Right lung (tissue), 2 donors: ENCODE measurements at regions not wholly inside any gene's neighbourhood (a gene's known extent, or its start where the extent isn't known, plus 50 kb on each side); places are given as distances from the start of the nearest gene placed in this dataset.
"Not testable (repeated sequence)": the region's sequence is repeated elsewhere in the genome, so short reads cannot be mapped to it uniquely, and the experiment has no call there.

Source experiments
- DNase-seq, 2 donors: peaks; one replicate each; pipeline ENCODE4 v3.0.0-alpha.2; 2013

DNA sequence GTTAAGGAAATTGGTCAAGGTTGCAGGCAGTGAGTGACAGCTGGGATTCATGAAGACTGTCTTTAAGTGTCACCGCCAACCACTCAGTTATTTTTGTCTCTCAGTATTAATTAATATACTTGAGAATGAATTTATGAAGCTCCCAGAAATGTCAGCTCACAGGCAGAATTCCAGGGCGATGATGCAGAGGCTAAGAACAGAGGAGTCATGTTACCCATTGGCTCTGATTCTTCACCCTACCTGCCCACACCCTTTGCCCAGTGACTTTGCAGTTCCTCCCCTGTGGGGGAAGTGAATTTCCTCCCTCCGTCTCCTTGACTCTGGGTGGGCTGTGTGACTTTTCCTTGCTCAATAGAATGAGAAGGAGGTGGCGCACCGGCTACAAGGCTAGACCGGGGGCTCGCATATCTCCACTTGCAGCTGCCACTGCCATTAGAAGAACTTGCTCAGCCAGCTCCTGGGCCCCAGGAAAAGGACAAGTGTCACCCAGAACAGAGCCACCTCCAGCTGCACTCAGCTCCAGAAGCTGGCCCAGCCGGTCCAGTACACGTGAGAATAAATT, 157.1 kb upstream of the PRKCQ start:
- DNase-seq: no peak

DNA sequence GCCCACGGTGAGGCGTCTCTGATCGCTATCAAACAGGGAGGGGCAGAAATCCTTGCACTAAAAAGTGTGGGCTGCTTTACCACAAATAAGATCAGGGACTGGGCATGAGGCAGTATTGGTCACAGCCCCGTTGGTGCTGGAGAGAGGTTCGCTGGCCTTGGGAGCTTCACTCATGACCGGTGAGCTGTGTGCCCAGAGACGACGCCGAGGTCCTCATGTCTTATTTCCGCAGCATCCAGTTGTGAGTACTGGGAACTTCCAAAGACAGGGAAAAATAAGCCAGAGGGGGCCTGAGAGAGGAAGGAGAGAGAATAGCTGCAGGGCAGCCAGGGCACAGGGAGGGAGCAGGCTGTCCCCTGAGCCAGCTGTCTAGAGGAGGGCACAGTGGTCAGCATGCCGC, 154.2 kb upstream of the PRKCQ start:
- DNase-seq: no peak

DNA sequence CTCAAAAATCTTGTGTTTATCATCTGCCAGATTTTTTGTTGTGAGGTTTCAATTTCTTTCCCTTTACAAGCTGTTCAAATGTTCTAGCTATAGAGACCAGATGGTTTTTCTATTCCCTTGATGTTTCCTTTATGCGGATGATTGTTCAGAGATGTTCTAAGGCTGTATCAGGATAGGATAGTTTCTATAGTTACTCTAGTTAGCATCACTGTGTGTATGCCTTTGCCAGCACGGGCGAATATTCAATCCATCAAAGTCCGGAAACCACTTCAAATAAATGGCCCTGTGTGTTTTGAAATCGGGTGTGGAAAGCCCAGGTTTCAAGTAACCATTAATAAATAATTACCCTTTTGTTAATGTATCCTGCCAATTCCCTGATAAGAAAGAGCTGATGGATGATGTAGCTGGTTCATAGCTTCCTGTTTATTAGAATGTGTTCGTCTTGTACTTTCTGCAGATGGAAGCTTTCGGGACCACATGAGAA, 149.8 kb upstream of the PRKCQ start:
- DNase-seq: peak; percentile 35 to 59

DNA sequence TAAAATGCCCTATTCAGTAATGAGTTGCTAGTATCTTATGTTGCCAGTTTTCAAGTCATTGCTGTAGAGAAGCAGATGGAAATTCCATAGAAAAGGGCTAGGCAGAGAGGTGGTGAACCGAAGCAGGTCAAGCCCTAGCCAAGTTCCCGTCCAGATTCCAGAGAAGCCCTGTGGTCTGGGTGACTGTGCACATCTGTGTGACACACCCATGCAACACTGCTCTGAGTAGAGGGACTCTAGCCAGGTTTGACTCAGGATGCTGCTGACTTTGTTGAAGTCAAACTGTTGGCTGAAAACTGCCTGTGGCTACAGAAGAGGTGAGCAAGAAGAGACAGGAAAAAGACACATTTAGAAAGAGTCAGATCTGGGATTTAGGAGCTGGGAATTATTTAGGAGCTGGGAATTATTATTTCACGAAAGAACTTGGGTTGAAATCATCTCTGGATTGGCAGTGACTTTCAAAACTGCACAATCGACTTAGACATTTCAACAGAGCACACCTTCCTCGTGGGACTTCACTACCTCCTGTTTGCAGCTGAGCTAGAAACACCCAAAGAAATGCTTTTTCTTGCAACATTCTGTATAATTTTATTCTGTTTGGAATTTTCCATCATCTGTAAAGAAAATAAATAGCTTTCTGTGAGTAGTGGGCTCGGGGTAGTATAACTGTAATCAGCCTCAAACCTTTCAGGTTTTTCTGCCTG, 149.1 kb upstream of the PRKCQ start:
- no peak for DNase-seq

DNA sequence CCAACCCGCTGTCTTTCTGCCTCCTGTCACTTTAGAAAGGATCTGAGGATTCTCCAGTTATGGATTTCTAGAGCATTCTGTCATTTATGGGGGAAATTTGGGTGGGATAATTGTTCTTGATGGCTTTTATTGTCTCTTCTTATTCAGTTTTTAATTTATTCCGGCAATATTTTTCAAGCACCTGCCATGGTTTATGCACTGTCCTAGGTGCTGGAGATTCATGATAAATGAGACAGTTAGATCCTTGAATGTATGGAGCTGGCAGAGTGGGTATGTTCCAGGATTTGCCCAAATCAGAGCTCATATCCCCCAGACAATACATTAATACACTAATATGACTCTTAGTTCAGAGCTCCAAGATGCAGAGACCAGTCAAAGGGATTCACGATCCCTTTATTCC, 146.8 kb upstream of the PRKCQ start:
- no peak for DNase-seq

DNA sequence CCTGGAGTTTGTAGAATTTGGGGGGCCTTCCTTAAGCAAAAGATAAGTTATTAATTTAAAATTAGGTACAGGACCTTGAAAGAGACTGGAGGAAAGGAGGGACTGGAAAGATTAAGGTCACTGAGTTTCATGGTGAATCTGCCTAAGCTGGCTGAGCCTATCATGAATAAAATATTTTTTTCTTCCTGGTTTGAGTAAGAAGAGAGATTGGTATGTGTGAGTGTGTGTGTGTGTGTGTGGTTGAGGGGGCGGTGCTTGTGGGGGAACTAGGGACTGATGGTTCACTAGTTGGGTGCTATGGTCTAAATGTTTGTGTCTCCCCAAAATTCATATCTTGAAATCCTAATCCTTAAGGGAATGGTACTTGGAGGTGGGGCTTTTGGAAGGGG, 142.5 kb upstream of the PRKCQ start:
- no peak for DNase-seq

DNA sequence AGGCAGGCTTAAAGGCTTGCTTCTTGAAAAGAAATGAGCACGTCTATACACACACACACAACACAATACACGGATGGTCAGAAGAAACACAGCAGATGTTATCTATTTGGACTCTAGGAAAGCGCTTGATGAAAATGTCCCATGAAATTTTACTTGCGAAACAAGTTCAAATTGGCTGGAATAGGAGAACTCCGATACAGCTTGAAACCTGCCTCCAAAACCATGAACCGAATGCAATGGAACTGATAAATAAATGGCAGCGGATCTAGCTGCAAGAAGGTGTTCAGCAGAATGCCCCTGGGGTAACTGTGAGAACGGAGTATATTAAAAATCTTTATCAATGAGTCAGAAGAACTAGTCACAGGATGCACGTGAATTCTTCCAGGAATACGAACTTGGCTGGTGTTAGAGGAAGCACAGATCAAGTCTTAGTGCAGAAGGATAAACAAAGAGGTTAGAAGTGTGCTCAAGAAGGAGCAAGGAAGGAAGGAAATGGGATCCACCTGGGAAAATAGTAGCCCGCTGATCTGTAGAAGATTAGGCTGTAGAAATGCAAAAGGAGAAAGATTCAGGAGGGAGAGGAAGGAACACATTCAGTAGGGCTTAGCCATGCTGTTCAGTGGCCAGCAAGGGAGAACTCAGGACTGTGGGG, 142.0 kb upstream of the PRKCQ start:
- no peak for DNase-seq

DNA sequence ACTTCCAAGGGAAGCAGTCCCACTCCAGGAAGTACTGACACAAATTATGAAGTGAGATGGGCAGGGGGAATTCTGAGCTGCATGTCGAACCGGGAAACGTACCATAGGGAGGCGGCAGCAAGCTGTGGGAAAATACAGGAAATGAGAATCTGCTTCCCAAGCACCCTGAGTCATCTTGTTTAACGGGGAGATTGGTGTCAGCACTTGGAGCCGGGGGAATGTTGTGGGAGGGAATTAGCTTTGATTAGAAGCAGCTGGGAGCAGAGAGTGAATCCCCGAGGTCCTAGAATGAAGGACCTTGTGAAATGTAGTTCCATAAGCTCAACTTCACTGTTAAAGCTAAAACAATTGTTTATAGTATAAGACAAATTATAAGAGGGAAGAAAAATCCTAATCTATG, 141.4 kb upstream of the PRKCQ start:
- DNase-seq: peak; percentile 39 to 67

DNA sequence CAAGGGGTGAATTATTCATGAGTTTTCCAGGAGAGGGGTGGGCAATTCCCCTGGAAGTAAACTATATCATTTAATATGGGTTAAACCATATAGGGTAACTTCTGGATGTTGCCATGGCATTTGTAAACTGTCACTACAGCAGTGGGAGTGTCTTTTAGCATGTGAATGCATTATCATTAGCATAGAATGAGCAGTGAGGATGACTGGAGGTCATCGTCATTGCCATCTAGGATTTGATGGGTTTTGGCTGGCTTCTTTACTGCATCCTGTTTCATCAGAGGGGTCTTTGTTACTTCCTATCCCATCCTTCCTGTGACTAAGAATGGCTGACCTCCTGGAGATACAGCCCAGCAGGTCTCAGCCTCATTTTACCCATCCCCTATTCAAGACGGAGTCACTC, 139.5 kb upstream of the PRKCQ start:
- DNase-seq: no peak

DNA sequence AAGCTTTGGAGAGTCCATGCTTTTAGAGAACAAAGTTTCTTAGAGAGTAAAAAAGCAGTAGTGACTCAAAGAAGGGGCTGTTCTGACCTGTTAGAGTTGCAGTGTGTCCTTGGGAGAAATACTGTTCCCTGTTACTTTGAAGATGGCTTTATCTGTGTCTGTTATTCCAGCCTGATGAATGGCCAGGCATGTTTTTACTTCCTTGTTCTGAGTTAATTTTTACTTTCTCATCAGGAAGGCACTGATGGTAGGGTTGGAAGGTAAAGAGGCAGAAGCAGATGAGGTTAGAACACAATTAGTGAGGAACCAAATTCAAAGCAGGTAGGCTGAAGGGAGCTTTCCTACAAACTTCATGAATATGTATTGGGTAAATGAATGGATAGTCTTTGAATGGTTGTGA, 138.5 kb upstream of the PRKCQ start:
- no peak for DNase-seq

DNA sequence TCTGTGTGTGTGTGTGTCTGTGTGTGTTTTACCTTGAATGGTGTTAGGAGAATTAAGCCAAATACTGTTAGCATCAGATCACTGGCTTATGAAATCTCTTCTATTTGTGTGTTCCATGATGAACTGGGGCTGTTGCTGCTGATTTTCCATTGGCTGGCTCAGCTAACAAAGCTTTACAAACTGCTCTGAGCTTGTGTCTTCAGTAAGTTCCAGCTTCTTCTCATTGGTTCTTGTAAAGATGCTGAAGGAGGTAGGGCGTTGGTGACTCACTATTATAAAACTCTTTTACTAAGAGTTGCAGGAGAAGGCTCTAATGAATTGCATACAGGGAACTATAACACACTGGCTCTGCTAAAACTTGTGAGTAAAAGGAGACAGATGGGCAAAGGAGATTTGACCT, 136.4 kb upstream of the PRKCQ start:
- no peak for DNase-seq

DNA sequence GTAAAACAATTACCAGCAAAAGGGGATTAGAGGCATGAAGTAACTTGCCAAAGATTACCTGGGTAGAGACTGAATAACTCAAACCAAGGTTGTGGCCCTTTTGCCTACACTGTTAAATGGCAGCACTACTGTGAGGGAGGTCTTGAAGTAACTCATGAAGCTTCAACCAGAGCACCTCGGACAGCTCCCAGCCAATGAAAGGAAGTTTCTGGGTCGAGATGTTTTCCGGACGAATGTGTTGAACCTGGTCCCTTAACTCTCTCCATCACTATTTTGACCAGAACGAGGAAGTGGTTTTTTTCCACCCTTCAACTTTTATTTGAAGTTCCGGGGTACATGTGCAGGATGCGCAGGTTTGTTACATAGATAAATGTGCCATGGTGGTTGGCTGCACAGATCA, 133.6 kb upstream of the PRKCQ start:
- DNase-seq: no peak

DNA sequence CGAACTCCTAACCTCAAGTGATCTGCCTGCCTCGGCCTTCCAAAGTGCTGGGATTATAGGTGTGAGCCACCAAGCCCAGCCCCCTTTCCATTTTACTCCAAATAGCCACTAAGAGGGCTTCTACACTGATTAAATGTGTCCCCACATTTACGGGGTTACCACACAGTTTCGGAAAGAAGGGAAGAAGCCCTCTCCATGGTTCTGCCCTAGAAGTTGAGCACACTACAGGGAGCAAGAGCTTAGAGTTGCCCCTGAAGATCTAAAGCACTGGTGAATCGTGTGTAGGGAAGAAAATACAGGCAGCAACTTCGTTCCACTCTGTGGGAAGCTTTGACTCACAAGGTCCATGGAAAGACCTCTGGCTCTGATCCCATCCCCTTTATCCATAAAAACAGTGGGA, 133.0 kb upstream of the PRKCQ start:
- no peak for DNase-seq

DNA sequence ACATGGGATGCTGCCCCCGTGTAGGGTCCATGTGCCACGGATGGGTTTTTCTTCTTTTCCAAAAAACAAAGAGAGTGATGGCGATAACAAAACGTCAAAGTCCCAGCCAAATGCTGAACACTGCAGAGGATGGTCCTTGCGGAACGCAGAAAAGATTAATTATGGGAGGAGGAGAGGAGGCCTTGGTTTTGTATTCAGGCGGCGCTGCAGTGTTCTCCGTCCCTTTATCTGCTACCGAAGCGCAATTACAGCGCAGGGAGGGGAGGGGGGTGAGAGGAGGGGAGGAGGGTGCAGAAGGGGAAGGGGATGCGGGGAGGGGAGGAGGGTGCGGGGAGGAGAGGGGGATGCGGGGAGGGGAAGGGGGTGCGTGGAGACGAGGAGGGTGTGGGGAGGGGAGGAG, 131.8 kb upstream of the PRKCQ start:
- no peak for DNase-seq

DNA sequence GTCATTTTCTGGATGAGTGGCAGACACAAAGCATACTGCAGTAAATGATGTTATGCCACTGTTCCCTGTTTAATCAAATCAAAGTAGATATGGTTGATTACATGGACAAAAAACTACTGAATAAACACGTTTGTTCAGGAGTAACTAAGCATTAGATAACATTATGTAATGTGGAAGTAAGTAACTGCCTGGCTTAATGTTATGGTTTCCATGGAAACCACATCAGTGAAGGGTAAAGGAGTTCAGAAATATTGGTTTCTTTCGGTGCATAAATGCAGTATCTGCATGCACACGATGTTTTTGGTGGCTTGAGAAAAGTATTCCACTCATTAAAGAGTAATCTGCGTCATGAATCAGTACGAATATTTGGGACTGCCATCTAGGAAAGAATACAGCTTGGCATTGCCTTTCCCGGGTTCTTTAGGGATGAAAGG, 131.3 kb upstream of the PRKCQ start:
- no peak for DNase-seq

DNA sequence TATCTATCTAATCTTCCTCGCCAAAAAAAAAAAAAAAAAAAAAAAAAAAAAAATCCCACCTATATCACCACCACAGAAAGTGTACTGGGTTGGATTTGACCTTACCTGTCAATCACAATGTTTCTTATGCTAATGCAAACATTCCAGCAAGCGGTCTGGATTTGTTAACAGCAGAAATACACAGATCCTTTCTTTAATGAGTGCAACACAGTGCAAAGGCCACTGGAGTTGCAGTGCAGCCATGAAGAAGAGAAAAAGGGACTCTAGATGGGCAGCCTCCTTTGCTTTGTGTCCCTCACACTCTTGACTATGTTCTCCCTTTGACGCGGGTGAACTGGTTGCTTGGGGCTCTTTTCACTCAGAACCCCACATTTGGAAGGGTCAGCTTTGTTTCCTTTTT, 127.3 kb upstream of the PRKCQ start:
- DNase-seq: no peak

DNA sequence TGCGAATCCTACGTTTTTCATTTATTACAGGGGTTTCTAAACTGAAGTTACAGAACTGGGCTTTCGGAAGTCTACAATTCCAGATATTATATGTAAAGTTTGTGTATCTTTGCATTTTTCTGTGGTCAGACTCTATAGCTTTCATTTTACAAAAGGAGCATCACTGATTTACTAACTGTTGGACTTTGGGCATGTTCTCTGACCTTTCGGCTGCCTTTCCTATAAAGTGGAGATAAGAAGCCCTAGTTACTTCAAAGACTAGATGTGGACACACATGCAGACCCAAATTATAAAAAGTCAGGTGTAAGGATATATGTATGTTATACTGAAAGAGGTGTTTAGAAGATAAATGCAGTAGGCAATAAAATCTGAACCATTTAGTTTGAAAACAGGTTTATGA, 126.6 kb upstream of the PRKCQ start:
- no peak for DNase-seq

DNA sequence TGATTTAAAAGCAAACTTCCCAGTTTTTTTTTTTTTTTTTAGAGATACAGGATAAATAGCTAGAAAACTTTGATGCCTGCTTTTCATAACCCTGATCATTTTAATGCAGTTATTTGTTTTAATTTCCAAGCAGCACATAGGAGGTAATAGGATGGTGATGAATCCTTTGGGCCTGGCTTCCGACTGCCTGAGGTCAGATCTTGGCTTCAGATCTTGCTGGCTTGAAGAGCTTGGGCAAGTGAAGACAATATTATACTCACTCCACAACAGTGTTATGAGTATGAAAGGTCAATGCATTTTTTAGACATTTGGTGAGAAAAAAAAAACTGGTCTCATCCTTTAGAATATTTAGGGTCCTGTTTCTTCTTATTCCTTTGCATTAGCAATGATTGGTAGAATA, 124.8 kb upstream of the PRKCQ start:
- no peak for DNase-seq

DNA sequence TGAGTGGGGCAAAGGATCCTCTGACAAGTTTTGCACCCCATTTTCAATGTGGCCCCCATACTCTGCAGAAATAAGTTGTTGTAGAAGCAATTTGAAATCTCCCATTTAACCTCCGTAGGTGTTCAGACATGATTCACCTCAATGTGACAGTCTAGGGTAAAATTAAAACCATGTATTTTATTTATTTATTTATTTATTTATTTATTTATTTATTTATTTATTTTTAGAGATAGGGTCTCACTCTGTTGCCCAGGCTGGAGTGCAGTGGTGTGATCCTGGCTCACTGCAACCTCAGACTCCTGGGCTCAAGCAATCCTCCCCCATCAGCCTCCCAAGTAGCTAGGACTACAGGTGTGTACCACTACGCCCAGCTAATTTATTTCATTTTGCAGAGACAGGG, 122.8 kb upstream of the PRKCQ start:
- not testable (repeated sequence) for DNase-seq

DNA sequence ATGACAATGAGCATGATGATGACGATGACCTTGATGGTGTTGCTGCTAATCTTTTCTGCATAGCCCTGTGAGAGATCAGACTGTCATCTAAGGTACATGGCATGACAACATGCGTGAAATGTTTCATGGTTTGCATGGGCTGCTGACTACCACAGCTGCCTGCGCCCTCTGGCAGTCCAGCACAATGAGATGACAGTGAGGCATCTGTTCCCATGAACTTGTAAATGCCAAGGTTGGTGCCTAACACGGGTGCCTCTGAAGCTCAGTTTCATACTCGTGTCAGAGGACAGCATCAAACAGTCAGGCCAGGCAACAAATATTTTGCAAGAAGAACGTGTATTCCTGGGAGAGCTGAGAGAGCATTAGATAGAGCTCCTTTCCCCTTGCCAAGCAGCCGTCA, 122.0 kb upstream of the PRKCQ start:
- no peak for DNase-seq

DNA sequence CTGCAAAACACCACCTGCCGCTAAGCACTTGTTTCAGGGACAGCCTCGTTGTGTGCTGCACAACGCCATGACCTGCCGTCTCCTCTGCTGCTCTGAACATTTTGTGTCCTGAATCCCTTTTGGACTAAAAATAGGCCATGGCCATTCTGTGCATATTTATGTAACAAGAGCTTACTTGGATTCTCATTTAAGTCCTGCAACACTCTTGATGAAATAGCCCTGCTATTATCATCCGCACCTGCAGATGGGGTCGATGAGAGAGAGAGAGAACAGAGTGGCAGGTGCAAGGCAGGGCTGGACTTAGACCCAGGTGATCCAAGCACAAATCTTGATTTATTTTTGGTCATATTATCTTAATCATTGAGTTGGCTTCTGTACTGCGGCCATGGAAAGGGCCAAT, 121.2 kb upstream of the PRKCQ start:
- DNase-seq: no peak

DNA sequence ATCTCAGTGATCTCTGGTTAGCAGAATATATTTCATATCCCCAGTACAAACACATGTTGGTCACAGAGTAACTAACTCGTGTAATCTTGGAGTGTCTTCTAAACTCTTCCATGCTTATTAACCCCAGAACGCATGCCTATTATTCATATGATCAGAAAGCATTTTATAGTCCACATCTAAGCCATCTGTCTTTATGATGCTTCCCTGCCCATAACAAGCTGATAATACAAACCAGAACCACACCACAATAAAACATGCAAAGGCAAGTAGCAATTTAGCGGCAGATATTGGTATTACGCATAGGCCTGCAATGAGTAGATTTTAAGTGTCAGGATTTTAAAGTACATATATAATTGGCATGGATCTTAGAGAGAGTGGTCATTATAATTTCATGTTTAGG, 120.0 kb upstream of the PRKCQ start:
- no peak for DNase-seq

DNA sequence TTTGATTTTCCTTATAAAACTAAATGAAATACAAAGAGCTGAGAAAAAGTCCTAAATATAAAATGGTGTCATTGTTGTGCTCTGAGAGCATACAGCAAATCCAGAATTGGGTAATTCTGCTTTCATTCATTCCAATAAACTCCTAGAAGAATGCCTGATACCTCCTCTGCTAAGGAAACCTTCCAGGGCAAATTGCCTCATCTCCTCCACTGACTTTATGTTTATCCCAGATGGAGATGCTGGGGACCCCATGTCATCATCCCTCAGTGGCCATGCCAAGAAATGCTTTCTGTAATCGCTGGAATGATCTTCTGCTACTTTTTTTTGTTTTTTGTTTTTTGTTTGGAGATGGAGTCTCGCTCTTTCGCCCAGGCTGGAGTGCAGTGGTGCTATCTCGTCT, 119.3 kb upstream of the PRKCQ start:
- no peak for DNase-seq

DNA sequence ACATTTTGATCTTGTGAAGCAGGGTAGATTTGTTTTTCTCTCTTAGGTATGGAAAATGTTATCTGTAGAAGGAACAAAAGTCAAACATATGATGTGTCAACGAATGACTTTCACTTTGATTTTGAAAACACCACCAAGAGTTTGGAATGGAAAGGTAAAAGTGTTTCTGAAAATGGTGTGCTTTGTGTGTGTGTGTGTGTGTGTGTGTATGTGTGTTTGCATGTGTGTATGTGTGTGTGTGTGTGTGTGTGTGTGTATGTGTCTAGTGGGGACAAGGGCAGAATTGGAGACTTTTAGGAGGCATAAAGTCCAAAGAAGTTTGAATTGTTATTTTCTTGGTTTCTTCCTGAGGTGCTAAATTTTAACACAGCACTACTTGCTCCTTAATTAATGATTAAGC, 115.4 kb upstream of the PRKCQ start:
- DNase-seq: no peak
